Fibroblast of lung (primary cell): ENCODE measurements at regions not wholly inside any gene's neighbourhood (a gene's known extent, or its start where the extent isn't known, plus 50 kb on each side); places are given as distances from the start of the nearest gene placed in this dataset.

Experiments used
- DNase-seq, 2 donors: peaks; one replicate each; pipeline versions ENCODE4 v3.0.0 to v3.0.0-alpha.2; 2010; ENCODE audit warnings: low read depth in 2 of 2
- H2AFZ ChIP-seq: 2 replicates; pipeline ENCODE4 v1.5.1; 2012; ENCODE audit warnings: low read length, control low read depth, inconsistent platforms
- H3K27ac ChIP-seq: 2 replicates; pipeline ENCODE4 v1.5.1; 2011; ENCODE audit warnings: low read length, control low read depth; ENCODE audit not compliant: insufficient read depth
- H3K27me3 ChIP-seq: 2 replicates; pipeline ENCODE4 v1.5.1; 2011; ENCODE audit warnings: mild to moderate bottlenecking, low read length; ENCODE audit not compliant: control insufficient read depth, insufficient read depth
- H3K36me3 ChIP-seq: 2 replicates; pipeline ENCODE4 v1.5.1; 2011; ENCODE audit warnings: low read length; ENCODE audit not compliant: control insufficient read depth, insufficient read depth
- H3K4me1 ChIP-seq: 2 replicates; pipeline ENCODE4 v1.5.1; 2011; ENCODE audit warnings: low read length; ENCODE audit not compliant: control insufficient read depth, insufficient read depth; ENCODE audit errors: extremely low read depth
- H3K4me2 ChIP-seq: 2 replicates; pipeline ENCODE4 v1.5.1; 2011; ENCODE audit warnings: low read length, control low read depth; ENCODE audit not compliant: insufficient read depth; ENCODE audit errors: extremely low read depth
- H3K4me3 ChIP-seq, 4 experiments: fragments of 200-600 bp in 1 of 4; sonication (generic) in 1 of 4; replicated peaks in 1 of 4; 2 replicates each; pipeline ENCODE4 v1.5.1; 2011 to 2016; ENCODE audit warnings: low read length in 4 of 4, low read depth in 3 of 4, mild to moderate bottlenecking in 3 of 4, control low read depth in 2 of 4, inconsistent platforms in 1 of 4, mixed read lengths in 1 of 4; ENCODE audit not compliant: insufficient read depth in 1 of 4; ENCODE audit errors: control extremely low read depth in 1 of 4
- H3K79me2 ChIP-seq: 2 replicates; pipeline ENCODE4 v1.5.1; 2012; ENCODE audit warnings: mild to moderate bottlenecking, low read length, inconsistent platforms; ENCODE audit not compliant: control insufficient read depth, insufficient read depth
- H3K9ac ChIP-seq: 2 replicates; pipeline ENCODE4 v1.5.1; 2011; ENCODE audit warnings: mild to moderate bottlenecking, low read length, control low read depth; ENCODE audit not compliant: insufficient read depth
- H3K9me3 ChIP-seq: 2 replicates; pipeline ENCODE4 v1.5.1; 2012; ENCODE audit warnings: low read depth, low read length; ENCODE audit not compliant: control insufficient read depth, insufficient read depth
- H4K20me1 ChIP-seq: 2 replicates; pipeline ENCODE4 v1.5.1; 2011; ENCODE audit warnings: low read length; ENCODE audit not compliant: control insufficient read depth, insufficient read depth; ENCODE audit errors: extremely low read depth
- EZH2 ChIP-seq: IDR thresholded peaks from 2 replicates; pipeline ENCODE4 v1.5.1; 2012; ENCODE audit warnings: low read length, control low read depth, mild to moderate bottlenecking; ENCODE audit errors: missing control alignments
- TF ChIP-seq, protein P1 (sequence below), 2 donors: IDR thresholded peaks in 1 of 2; conservative IDR thresholded peaks in 1 of 2; 1 replicate in 1 of 2; 2 replicates in 1 of 2; pipeline ENCODE4 v1.5.1; 2011 to 2012; ENCODE audit warnings: low read length in 2 of 2, control low read depth in 1 of 2, inconsistent platforms in 1 of 2, low read depth in 1 of 2, mild to moderate bottlenecking in 1 of 2

DNA sequence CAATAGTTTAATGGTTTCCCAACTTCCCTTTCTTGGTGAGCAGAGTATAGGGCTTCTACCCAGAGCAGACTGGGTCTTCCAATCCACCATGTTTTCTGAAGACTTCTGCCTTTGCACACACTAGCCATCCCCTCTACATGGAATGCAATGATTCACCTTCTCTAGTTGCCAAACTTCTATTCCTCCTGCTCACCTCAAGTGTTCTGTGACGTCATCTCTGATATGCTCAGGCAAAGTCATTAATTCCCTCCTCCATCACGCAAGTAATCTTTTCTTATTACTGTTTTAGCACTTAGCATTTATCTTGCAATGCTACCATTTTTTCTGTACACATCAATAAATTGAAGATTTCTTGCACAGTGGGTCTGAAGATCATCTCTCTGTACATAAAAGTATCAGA, 174.2 kb downstream of the RBM26 start:
- TF ChIP-seq EZH2 = no peak
- TF ChIP-seq, protein P1, sequence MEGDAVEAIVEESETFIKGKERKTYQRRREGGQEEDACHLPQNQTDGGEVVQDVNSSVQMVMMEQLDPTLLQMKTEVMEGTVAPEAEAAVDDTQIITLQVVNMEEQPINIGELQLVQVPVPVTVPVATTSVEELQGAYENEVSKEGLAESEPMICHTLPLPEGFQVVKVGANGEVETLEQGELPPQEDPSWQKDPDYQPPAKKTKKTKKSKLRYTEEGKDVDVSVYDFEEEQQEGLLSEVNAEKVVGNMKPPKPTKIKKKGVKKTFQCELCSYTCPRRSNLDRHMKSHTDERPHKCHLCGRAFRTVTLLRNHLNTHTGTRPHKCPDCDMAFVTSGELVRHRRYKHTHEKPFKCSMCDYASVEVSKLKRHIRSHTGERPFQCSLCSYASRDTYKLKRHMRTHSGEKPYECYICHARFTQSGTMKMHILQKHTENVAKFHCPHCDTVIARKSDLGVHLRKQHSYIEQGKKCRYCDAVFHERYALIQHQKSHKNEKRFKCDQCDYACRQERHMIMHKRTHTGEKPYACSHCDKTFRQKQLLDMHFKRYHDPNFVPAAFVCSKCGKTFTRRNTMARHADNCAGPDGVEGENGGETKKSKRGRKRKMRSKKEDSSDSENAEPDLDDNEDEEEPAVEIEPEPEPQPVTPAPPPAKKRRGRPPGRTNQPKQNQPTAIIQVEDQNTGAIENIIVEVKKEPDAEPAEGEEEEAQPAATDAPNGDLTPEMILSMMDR (conservative IDR thresholded peaks at IDR 0.05 in 1 of 2, IDR thresholded peaks at IDR 0.05 in 1 of 2; ENCODE audit: low read depth in 1 of 2, low read length in 2 of 2) = no peak
- Histone ChIP-seq H2AFZ (no peak overlapping the region), H3K36me3 (no peaks in the 10 kb centered on the region), H3K27me3 (no peaks in the 10 kb centered on the region), H3K9ac (no peak overlapping the region), H3K27ac (no peak overlapping the region), H3K4me3 (no peak overlapping the region), H3K4me1 (no peaks in the 10 kb centered on the region), H3K79me2 (no peaks in the 10 kb centered on the region), H4K20me1 (no peaks in the 10 kb centered on the region), H3K4me2 (no peak overlapping the region), H3K9me3 (no peaks in the 10 kb centered on the region)
- DNase-seq = no peak

DNA sequence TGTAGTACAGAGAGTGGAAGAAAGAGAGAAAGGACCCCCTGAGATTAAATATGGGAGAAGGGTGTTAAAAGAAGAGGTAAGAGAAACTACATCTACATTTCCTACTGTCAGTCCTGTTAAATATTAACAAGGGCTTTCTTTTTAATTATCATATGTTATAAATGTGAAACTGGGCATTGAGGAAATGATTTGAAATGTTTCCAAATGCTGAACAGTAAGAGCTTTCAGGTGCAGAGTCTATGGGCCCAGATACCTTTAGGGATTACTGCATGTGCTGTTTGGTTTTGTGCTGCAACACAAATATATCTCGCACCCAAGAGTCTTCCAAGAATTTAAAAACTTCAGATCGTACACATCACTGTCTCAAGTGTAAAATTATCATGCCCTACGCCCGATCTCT, 176.3 kb downstream of the RBM26 start:
- H3K9ac ChIP-seq = no peak overlapping the region

DNA sequence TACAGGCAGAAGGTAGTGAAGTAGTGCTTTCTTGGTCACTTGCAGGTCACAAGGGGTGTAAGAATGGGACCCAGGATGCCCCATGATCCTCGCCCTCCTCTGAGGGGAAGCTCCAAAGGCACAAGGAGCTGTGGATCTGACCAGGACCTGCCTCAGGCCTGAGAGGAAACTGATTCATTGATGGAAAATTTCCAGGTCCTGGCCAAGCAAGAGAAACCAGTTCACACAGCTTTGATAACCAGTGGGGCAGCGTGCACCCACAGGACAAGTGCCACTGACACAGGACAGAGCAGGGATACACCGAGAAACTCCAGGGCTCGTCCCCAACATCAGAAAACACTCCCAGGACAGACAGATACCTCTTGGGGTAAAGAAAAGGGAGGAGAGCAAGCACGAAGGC, 177.1 kb downstream of the RBM26 start:
- TF ChIP-seq, protein P1 (conservative IDR thresholded peaks at IDR 0.05 in 1 of 2, IDR thresholded peaks at IDR 0.05 in 1 of 2; ENCODE audit: low read depth in 1 of 2, low read length in 2 of 2) = no peak
- H3K4me2 ChIP-seq = no peak overlapping the region
- no peaks in the 10 kb centered on the region for H3K79me2 ChIP-seq
- no peak overlapping the region for H3K27ac ChIP-seq
- H3K9ac ChIP-seq = no peak overlapping the region
- H3K4me1 ChIP-seq = no peaks in the 10 kb centered on the region
- no peaks in the 10 kb centered on the region for H3K9me3 ChIP-seq
- no peak overlapping the region for H3K4me3 ChIP-seq
- no peak overlapping the region for H2AFZ ChIP-seq
- H3K27me3 ChIP-seq = no peaks in the 10 kb centered on the region
- no peaks in the 10 kb centered on the region for H4K20me1 ChIP-seq
- H3K36me3 ChIP-seq = no peaks in the 10 kb centered on the region
- DNase-seq = no peak

More for the DNA sequence above, 176.3 kb downstream of the RBM26 start:
- no peaks in the 10 kb centered on the region for H3K9me3 ChIP-seq
- H2AFZ ChIP-seq = no peak overlapping the region
- H3K36me3 ChIP-seq = no peaks in the 10 kb centered on the region
- no peak for TF ChIP-seq EZH2
- TF ChIP-seq, protein P1 (conservative IDR thresholded peaks at IDR 0.05 in 1 of 2, IDR thresholded peaks at IDR 0.05 in 1 of 2; ENCODE audit: low read depth in 1 of 2, low read length in 2 of 2) = no peak
- H3K27ac ChIP-seq = no peak overlapping the region
- DNase-seq = no peak
- no peaks in the 10 kb centered on the region for H4K20me1 ChIP-seq
- no peaks in the 10 kb centered on the region for H3K4me1 ChIP-seq
- H3K27me3 ChIP-seq = no peaks in the 10 kb centered on the region
- no peaks in the 10 kb centered on the region for H3K79me2 ChIP-seq
- H3K4me2 ChIP-seq = no peak overlapping the region
- no peak overlapping the region for H3K4me3 ChIP-seq
